ENCODE measurements at regions not wholly inside any gene's neighbourhood (a gene's known extent, or its start where the extent isn't known, plus 50 kb on each side); places are given as distances from the start of the nearest gene placed in this dataset.

- no peak for DNase-seq
Measured at GRCh38 chr1:23614032-23614660, 54.8 kb upstream of the ID3 start.

DNA sequence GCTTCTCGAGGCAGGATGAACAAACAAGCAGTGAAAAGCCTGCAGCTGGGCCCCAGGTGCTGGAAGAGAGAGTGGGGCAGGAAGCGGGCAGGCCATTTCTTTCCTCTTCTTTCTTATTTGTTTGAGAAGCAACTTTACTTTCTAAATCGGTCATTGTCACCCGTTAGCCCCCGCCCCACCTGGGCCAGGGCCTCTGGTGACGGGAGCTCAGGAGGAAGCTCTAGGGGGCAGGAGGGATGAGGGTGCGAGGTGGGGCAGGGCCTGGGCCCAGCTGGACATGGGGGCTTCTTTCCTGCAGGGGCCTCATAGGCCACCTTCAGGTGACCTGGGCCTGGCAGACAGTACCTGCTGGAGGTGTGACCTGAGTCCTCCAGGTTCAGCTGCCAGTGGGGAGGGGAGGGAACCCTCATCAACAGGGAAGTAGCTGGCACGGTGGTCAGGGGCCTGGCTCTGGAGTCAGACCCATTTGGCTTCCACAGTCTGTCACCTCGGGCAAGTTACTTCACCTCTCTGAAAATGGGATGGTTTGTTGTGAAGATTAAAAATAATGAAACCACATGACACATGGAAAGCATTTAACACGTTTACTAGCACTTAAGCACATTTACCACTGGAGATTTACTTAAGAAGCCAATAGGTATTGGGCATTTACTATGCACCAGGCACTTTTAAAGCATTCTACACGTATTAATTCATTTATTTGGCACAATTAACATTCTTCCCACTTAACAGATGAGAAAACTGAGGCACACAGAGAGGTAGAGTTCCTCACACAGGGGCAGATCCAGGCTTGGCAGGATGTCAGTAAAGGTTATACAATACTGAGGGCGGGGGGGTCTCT lies 54.1 kb upstream of the ID3 start:
- DNase-seq = no peak

GRCh38 chr1:23611601-23612327 lies 52.5 kb upstream of the ID3 start:
- DNase-seq = no peak

GRCh38 chr1:23610677-23611076 lies 51.4 kb upstream of the ID3 start:
- DNase-seq = no peak

DNA sequence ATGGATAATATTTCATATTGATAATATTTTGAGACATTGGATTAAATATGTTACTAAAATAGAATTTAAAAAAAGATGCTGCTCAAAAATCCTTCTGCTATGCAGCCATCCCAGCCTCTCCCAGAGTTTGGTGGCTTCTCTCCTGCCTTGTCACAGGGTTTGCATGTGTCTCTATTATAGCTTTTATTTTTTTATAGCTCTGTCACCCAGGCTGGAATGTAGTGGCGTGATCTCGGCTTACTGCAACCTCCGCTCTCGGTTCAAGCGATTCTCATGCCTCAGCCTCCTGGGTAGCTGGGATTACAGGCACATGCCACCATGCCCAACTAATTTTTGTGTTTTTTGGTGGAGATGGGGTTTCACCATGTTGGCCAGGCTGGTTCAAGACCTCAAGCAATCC lies 50.7 kb upstream of the ID3 start:
- DNase-seq = no peak
